ENCODE measurements at regions not wholly inside any gene's neighbourhood (a gene's known extent, or its start where the extent isn't known, plus 50 kb on each side); places are given as distances from the start of the nearest gene placed in this dataset.
"Not testable (repeated sequence)": the region's sequence is repeated elsewhere in the genome, so short reads cannot be mapped to it uniquely, and the experiment has no call there.

GRCh38 chr13:44744880-44745633 lies 168.9 kb upstream of the TSC22D1 start:
- no peak for DNase-seq

GRCh38 chr13:44739539-44739938 lies 163.4 kb upstream of the TSC22D1 start:
- no peak for DNase-seq

- DNase-seq = no peak
Observed at GRCh38 chr13:44739120-44739519, 163.0 kb upstream of the TSC22D1 start.

GRCh38 chr13:44738463-44738862 lies 162.3 kb upstream of the TSC22D1 start:
- DNase-seq = no peak

GRCh38 chr13:44735806-44736205 lies 159.7 kb upstream of the TSC22D1 start:
- no peak for DNase-seq

DNA sequence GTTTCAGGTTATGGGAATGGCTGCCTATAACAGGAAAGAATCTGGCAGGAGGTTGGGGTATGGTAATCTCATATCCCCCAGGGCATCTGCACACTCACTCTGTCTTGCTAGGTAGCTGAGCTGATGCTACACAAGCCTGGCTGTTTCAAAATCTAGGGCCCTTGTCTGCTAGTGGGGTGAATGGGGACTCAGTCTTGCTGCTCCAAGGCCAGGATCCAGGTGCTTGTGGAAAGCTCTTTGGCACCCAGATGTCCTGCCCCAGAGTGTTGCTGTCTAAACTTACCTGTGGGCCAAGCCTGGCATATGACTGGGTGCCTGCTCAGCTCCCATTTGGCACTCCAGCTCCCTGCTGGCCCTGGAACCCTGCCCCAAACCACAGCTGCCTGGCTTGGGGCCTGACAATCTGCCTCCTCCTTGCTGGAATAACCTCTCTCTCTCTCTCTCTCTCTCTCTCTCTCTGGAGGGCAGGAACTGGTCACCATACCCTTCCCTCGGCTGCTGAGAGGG lies 158.1 kb upstream of the TSC22D1 start:
- DNase-seq = peak; percentile 48

DNA sequence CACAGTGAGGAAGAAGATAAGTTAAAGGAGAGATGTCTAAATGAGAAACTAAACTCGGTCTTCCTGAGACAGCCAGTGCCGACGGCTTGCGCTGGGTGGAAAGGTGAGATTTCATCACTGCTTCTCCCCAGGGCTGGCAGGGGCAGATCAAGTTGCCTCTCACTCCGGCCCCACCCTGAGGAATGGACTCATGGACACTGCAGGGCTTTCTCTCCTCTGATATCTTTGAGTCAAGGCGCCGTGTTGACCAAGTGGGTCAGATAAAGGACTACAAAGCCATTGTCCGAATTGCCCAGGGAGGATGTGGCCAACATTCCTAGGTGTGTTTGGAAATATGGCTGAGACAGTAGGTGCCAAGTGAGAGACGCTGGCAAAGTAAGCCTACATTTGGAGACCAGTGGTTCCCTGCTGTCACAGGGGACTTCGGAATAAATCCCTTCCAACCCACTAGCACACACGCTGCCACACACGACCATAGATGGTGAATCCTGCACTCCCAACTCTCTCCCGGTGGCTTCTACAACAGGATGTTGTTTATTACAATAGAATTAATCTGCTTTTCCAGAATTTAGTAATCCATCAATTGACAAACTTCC lies 156.5 kb upstream of the TSC22D1 start:
- DNase-seq = no peak

DNA sequence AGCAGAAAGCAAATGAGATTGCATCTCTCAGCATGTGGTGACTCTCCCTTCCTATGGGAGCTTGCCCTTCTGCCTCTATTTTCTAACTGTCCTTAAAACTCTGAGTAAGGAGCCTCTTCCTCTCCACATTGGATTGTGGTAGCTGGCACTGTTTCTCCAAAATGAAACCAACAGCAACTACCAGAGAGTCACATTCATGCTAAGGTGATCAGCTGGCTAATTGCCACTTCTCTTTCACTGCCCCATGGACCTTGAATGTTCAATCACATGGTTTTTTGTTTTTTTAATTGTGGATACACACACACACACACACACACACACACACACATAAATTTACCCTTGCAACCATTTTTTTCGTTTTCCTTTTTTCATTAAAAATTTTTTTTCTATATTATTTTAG lies 154.7 kb upstream of the TSC22D1 start:
- peak; percentile 2 for DNase-seq

GRCh38 chr13:44730099-44730498 lies 154.0 kb upstream of the TSC22D1 start:
- no peak for DNase-seq

DNA sequence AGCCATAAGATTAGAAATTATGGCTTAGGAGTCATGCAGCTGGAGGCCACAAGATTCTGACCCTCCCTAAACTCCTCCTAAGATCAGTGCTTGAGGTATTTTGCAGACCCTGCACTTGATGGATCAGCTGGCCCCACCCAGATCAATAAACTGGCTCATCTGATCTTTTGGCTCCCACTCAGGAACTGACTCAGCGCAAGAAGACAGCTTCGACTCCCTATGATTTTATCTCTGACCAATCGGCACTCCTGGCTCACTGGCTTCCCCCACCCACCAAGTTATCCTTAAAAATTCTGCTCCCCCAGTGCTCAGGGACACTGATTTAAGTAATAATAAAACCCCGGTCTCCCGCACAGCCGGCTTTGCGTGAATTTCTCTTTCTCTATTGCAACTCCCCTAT lies 151.5 kb upstream of the TSC22D1 start:
- DNase-seq = not testable (repeated sequence)

DNA sequence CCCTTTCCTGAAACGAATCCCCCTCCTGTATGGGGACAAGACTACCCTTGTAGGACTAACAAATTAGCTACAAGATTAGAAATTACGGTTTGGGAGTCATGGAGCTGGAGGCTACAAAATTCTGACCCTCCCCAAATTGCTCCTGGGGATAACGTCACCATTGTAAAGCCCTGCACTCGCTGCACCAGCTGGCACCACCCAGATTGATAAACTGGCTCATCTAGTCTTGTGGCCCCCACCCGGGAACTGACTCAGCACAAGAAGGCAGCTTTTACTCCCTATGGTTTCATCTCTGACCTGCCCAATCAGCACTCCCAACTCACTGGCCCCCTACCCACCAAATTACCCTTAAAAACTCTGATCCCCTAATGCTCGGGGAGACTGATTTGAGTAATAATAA lies 150.6 kb upstream of the TSC22D1 start:
- peak; percentile 38 for DNase-seq

DNA sequence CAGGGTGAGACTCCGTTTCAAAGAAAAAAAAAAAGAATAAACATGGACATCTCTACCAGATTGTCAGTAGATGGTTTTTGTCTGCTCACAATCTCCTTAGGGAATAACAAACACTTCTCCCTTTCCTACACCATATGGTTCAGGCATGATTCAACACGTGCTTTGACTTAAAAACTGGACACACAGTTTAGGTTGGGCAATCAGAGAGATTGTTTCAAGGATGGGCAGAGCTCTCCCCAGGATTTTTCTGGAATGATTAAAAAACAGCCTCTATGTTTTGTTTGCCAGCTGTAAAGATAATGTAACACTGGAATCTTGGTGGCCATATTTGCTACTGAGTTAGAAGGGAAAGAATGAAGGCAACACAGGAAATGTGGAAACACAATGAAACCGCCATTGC lies 150.1 kb upstream of the TSC22D1 start:
- DNase-seq = peak; percentile 69

GRCh38 chr13:44719857-44720671 lies 143.9 kb upstream of the TSC22D1 start:
- no peak for DNase-seq

DNA sequence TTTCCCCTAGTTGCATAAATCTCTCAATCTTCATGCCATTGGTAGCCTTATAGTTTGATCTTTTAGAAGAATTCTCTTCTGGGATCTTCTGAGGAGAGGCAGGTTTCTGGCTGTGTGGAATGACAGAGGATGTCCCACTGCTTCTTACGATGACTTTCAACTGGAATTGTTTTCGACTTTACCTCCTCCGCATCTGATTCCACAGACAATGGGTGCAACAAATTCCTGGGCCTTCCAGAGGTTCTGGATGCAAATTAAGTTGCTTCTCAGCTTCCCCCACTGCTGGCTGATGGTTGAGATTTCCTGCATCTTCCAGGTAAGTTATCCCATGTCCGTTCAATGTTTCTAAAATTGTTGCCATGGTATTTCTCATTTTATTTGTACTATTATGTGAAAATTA lies 142.3 kb upstream of the TSC22D1 start:
- DNase-seq = no peak

DNA sequence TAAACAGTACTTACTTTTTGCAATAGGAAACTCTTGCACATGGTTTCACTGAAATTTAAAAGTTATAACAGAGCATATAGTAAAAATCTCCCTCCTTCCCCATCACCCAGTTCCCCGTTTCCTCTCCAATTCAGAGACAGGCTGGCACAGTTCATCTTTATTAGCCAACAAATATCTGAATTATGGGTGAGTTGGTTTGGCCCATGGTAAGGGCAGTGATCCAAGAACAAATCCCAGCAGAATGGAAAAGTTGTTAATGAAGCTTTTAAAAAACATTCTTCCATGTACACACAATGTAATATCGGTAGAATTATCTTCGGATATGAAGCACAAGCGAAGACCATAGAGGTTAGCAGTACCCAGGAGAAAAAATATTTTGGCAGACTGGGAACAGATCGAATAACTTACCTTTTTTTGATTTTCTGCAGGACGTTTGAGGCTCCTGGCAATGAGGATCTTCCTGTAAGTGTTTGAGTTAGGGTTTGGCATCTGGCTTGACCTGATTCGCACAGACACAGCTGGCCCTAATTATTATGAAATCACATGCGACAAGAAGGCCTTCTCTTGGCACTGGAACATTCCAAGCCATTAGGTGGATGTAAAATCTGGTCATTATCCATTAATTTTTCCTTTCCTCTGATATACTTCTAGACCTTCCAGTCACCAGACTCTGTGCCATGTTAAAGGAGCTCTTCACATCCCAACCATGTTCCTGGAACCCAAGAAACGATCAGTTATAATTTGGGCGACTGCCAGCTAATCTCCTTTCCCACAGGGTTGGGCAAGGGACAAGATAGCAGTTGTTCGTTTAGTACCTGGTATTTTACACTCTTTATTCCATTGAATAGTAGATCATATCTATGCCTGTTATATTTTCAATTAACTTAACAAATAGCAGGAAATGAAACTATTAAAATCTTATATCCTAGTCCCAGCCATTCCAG lies 139.4 kb upstream of the TSC22D1 start:
- peak; percentile 19 for DNase-seq

- DNase-seq = no peak
Observed at GRCh38 chr13:44713788-44714469, 137.8 kb upstream of the TSC22D1 start.

DNA sequence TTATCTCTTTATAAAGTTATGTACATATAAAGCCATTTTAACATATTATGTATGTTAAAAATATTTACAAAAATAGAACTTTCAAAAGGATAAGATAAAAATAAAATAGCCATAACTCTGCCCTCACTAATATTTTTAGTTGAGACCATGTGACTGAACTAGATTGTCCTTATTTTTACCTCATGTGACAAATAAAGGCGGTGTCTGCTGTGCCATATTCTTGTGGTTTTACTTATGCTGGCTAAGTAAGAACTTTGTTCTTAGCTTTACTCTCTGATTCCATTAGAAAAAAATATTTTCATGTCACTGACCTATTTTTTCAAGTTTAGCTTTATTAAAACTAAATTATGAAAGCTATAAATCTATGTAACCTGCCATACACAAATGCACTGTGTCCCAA lies 135.6 kb upstream of the TSC22D1 start:
- no peak for DNase-seq

GRCh38 chr13:44710576-44710975 lies 134.4 kb upstream of the TSC22D1 start:
- peak; percentile 26 for DNase-seq

- not testable (repeated sequence) for DNase-seq
Observed at GRCh38 chr13:44704811-44705210, 128.7 kb upstream of the TSC22D1 start.

- no peak for DNase-seq
Observed at GRCh38 chr13:44703371-44703770, 127.2 kb upstream of the TSC22D1 start.

DNA sequence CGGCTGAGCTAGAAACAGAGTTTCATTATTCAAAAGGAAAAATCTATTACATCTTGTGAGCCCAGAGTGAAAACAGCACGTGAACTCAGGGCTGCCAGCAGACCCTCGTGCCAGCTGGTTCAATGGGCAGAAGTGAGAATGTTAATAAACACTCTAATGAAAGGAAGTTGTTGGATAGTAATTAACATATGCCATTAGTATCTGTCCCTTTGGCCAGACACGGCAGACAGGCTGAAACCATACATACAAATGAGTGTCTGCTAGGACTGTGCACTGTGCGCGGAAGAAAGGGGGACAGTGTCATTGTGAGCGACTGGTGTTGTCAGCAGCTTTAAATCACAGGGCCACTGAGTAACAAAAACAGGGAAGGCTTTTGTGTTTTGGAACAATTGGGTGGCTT lies 121.9 kb upstream of the TSC22D1 start:
- DNase-seq = peak; percentile 13

DNA sequence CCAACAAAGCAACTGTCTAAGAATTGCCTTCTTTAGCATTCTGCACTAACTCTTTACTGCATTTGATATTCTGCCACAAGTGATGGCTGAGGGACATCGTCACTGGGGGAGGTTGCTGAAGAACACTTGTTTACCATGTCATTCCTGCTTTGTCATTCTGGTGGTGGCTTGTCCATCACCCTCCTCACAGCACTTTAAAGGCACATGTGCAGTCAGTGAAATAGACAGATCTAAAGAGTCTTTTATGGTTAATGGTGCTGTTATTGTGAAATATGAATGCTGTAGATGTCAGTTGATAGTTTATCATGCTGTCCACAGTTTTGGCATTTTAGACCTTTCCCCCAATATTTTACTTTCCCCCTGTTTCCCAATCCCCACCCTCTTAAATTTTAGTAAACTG lies 120.9 kb upstream of the TSC22D1 start:
- no peak for DNase-seq

Data from NCI-H69 (cell line).